HUES6 (cell line): ENCODE measurements at regions not wholly inside any gene's neighbourhood (a gene's known extent, or its start where the extent isn't known, plus 50 kb on each side); places are given as distances from the start of the nearest gene placed in this dataset.

Source experiments
- H3K27ac ChIP-seq: 2 replicates; pipeline ENCODE4 v1.7.0; 2013; ENCODE audit warnings: low read depth, mild to moderate bottlenecking, low read length, inconsistent platforms
- H3K27me3 ChIP-seq: 2 replicates; pipeline ENCODE4 v1.6.1; 2013; ENCODE audit warnings: low read length; ENCODE audit not compliant: control insufficient read depth, insufficient read depth
- H3K36me3 ChIP-seq: 2 replicates; pipeline ENCODE4 v1.6.1; 2013; ENCODE audit warnings: low read length; ENCODE audit not compliant: control insufficient read depth, insufficient read depth
- H3K4me1 ChIP-seq: 2 replicates; pipeline ENCODE4 v1.6.1; 2013; ENCODE audit warnings: low read length; ENCODE audit not compliant: control insufficient read depth, insufficient read depth
- H3K4me3 ChIP-seq: 2 replicates; pipeline ENCODE4 v1.5.1; 2013; ENCODE audit warnings: low read depth, low read length
- H3K9ac ChIP-seq: one replicate; pipeline ENCODE4 v1.6.1; 2013; ENCODE audit warnings: mild to moderate bottlenecking, low read length
- H3K9me3 ChIP-seq: 2 replicates; pipeline ENCODE4 v1.6.1; 2013; ENCODE audit warnings: low read depth, low read length; ENCODE audit not compliant: control insufficient read depth, insufficient read depth

GRCh38 chr7:42492920-42493319 lies 255.9 kb upstream of the GLI3 start:
- peaks cover 11% of the 10 kb centered on the region; the same call in 1 of the 2 replicates for H3K27me3 ChIP-seq
- peaks cover 9% of the 10 kb centered on the region for H3K4me1 ChIP-seq
- no peaks in the 10 kb centered on the region for H3K9me3 ChIP-seq
- no peaks in the 10 kb centered on the region for H3K36me3 ChIP-seq
- no peak overlapping the region for H3K9ac ChIP-seq
- H3K4me3 ChIP-seq: peak overlapping the region; percentile 87
- no peak overlapping the region for H3K27ac ChIP-seq

DNA sequence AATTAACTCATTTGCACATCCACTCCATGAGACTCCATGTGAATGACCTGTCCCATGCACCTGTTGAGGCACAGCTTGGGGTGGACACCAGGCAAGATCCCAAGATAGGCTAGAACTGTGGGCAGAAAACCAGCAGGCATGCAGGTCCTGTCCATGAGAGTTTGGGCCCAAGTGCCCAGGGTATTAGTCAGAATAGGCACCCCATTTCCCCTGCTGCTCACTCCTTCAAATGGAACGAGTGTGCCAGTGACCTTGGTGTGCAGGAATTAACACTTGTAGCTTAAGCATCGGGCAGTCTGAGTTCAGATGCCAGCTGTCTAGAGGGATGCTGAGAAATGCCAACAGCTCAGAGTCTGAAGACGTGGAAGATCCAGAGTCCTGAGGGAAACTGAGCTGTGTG lies 254.1 kb upstream of the GLI3 start:
- no peak overlapping the region for H3K9ac ChIP-seq
- H3K4me3 ChIP-seq: no peak overlapping the region
- H3K27ac ChIP-seq: no peak overlapping the region
- H3K27me3 ChIP-seq: peaks cover 11% of the 10 kb centered on the region; the same call in 1 of the 2 replicates
- H3K4me1 ChIP-seq: peaks cover 9% of the 10 kb centered on the region
- no peaks in the 10 kb centered on the region for H3K36me3 ChIP-seq
- H3K9me3 ChIP-seq: no peaks in the 10 kb centered on the region

GRCh38 chr7:42489299-42489698 lies 252.3 kb upstream of the GLI3 start:
- peaks cover 7% of the 10 kb centered on the region for H3K4me1 ChIP-seq
- H3K27me3 ChIP-seq: peaks cover 10% of the 10 kb centered on the region; the same call in 1 of the 2 replicates
- no peaks in the 10 kb centered on the region for H3K36me3 ChIP-seq
- H3K9me3 ChIP-seq: no peaks in the 10 kb centered on the region
- no peak overlapping the region for H3K9ac ChIP-seq
- no peak overlapping the region for H3K27ac ChIP-seq
- no peak overlapping the region for H3K4me3 ChIP-seq

DNA sequence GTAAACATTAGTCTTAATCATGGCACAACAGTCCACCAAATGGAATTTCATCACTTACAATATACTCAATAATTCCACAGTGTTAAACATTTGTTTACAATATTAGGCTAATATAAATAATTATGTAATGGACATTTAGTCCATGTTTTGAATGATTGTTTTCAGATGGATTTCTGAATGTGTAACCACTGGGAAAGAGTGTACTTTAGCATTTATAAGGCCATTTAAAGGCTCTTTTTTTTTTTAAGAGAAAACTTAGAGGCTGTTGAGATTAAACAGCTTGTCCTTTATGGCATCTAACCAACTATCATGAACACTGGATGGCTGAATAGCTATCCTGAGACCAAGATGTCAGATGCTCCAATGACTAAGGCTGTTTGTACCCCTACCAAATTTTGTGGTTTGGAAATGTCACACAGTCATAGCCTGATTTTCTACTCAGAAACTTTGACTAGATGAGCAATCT lies 248.3 kb upstream of the GLI3 start:
- no peaks in the 10 kb centered on the region for H3K9me3 ChIP-seq
- H3K4me1 ChIP-seq: 0 out of 2 replicates have a peak, but pooled peaks cover under 1% of the 10 kb centered on the region
- H3K27ac ChIP-seq: no peak overlapping the region
- no peak overlapping the region for H3K4me3 ChIP-seq
- H3K27me3 ChIP-seq: no peaks in the 10 kb centered on the region
- no peak overlapping the region for H3K9ac ChIP-seq
- no peaks in the 10 kb centered on the region for H3K36me3 ChIP-seq

GRCh38 chr7:42483886-42484285 lies 246.9 kb upstream of the GLI3 start:
- H3K27ac ChIP-seq: no peak overlapping the region
- no peak overlapping the region for H3K4me3 ChIP-seq
- H3K9ac ChIP-seq: no peak overlapping the region
- H3K4me1 ChIP-seq: 0 out of 2 replicates have a peak, but pooled peaks cover 7% of the 10 kb centered on the region
- H3K36me3 ChIP-seq: no peaks in the 10 kb centered on the region
- H3K27me3 ChIP-seq: no peaks in the 10 kb centered on the region
- H3K9me3 ChIP-seq: no peaks in the 10 kb centered on the region

- Histone ChIP-seq H3K9ac (no peak overlapping the region), H3K9me3 (peaks cover 5% of the 10 kb centered on the region; the same call in 1 of the 2 replicates), H3K27me3 (no peaks in the 10 kb centered on the region), H3K36me3 (no peaks in the 10 kb centered on the region), H3K4me3 (no peak overlapping the region), H3K4me1 (0 out of 2 replicates have a peak, but pooled peaks cover 7% of the 10 kb centered on the region), H3K27ac (no peak overlapping the region)
Observed at GRCh38 chr7:42479816-42480633, 243.0 kb upstream of the GLI3 start.

DNA sequence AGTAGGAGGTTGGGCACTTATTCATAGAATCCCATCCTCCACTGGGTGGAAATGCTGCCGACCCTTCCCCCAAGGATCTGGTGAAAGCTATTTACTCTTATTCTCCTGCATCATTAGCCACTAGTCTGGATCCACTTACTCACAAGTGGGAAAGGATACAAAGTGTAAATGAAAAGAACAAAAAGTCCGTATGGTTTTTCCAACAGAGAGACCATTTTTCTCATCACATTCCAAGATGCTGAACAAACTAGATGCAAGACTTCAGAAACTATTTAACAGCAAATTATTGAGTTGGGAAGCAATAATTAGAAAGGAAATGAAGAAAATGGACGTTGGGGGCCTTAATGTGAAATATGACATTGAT lies 242.4 kb upstream of the GLI3 start:
- 0 out of 2 replicates have a peak, but pooled peaks cover 7% of the 10 kb centered on the region for H3K4me1 ChIP-seq
- no peaks in the 10 kb centered on the region for H3K36me3 ChIP-seq
- H3K27ac ChIP-seq: no peak overlapping the region
- no peak overlapping the region for H3K9ac ChIP-seq
- H3K27me3 ChIP-seq: no peaks in the 10 kb centered on the region
- H3K9me3 ChIP-seq: peaks cover 5% of the 10 kb centered on the region; the same call in 1 of the 2 replicates
- no peak overlapping the region for H3K4me3 ChIP-seq

- 0 out of 2 replicates have a peak, but pooled peaks cover 7% of the 10 kb centered on the region for H3K4me1 ChIP-seq
- no peak overlapping the region for H3K27ac ChIP-seq
- H3K36me3 ChIP-seq: no peaks in the 10 kb centered on the region
- H3K27me3 ChIP-seq: no peaks in the 10 kb centered on the region
- no peak overlapping the region for H3K9ac ChIP-seq
- no peak overlapping the region for H3K4me3 ChIP-seq
- peaks cover 5% of the 10 kb centered on the region; the same call in 1 of the 2 replicates for H3K9me3 ChIP-seq
Observed at GRCh38 chr7:42478717-42479116, 241.7 kb upstream of the GLI3 start.

- Histone ChIP-seq H3K36me3 (no peaks in the 10 kb centered on the region), H3K9ac (no peak overlapping the region), H3K27ac (no peak overlapping the region), H3K4me3 (no peak overlapping the region), H3K4me1 (0 out of 2 replicates have a peak, but pooled peaks cover 7% of the 10 kb centered on the region), H3K9me3 (peaks cover 5% of the 10 kb centered on the region; the same call in 1 of the 2 replicates), H3K27me3 (no peaks in the 10 kb centered on the region)
Observed at GRCh38 chr7:42476255-42476654, 239.2 kb upstream of the GLI3 start.

DNA sequence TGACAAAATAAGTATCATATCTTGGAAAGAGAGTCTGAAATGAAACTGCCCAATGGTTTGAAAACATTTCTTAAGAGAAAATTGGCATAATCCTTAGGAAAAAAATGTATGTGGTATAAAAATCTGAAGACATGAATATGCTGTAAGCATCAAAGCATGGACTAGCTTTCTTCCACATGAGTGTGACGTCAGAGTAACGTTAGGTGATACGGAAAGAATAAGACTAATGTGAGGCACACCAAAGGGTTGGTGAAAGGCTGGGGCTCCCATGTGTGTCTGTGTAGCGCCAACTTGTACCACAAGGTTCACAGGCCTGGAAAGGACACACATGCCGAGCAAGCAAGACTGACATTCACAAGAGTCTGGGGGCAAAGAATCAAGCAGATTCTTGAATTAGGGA lies 238.1 kb upstream of the GLI3 start:
- Histone ChIP-seq H3K27ac (no peak overlapping the region), H3K27me3 (no peaks in the 10 kb centered on the region), H3K36me3 (no peaks in the 10 kb centered on the region), H3K9me3 (peaks cover 5% of the 10 kb centered on the region; the same call in 1 of the 2 replicates), H3K9ac (no peak overlapping the region), H3K4me3 (no peak overlapping the region), H3K4me1 (0 out of 2 replicates have a peak, but pooled peaks cover 4% of the 10 kb centered on the region)

GRCh38 chr7:42473099-42473498 lies 236.1 kb upstream of the GLI3 start:
- no peak overlapping the region for H3K9ac ChIP-seq
- no peak overlapping the region for H3K4me3 ChIP-seq
- no peaks in the 10 kb centered on the region for H3K36me3 ChIP-seq
- H3K27ac ChIP-seq: no peak overlapping the region
- no peaks in the 10 kb centered on the region for H3K4me1 ChIP-seq
- no peaks in the 10 kb centered on the region for H3K27me3 ChIP-seq
- peaks cover 5% of the 10 kb centered on the region; the same call in 1 of the 2 replicates for H3K9me3 ChIP-seq
